ENCODE measurements at regions not wholly inside any gene's neighbourhood (a gene's known extent, or its start where the extent isn't known, plus 50 kb on each side); places are given as distances from the start of the nearest gene placed in this dataset.

DNA sequence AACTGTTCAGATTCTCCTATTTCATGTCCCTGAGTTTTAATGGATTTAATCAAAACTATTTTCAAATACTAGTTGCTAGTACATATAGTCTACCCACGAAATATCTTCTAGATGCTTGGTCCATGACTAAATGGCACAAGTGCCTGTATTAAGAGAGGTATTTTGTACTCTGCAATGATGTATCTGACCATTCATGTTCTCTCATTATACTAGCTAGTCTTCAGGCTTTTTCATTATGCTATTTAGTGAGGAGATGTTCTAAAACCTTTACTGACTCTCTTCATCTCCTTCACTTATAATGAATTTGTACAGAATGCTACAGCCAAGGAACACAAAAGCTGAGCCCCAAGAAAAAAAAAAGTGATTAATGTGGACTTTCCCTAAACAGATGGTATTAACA is 222.5 kb downstream of the AHR start:
- DNase-seq (ENCODE audit: low read depth in 3 of 3): no peak

GRCh38 chr7:17521437-17521836 is 223.0 kb downstream of the AHR start:
- DNase-seq (ENCODE audit: low read depth in 3 of 3): no peak

DNA sequence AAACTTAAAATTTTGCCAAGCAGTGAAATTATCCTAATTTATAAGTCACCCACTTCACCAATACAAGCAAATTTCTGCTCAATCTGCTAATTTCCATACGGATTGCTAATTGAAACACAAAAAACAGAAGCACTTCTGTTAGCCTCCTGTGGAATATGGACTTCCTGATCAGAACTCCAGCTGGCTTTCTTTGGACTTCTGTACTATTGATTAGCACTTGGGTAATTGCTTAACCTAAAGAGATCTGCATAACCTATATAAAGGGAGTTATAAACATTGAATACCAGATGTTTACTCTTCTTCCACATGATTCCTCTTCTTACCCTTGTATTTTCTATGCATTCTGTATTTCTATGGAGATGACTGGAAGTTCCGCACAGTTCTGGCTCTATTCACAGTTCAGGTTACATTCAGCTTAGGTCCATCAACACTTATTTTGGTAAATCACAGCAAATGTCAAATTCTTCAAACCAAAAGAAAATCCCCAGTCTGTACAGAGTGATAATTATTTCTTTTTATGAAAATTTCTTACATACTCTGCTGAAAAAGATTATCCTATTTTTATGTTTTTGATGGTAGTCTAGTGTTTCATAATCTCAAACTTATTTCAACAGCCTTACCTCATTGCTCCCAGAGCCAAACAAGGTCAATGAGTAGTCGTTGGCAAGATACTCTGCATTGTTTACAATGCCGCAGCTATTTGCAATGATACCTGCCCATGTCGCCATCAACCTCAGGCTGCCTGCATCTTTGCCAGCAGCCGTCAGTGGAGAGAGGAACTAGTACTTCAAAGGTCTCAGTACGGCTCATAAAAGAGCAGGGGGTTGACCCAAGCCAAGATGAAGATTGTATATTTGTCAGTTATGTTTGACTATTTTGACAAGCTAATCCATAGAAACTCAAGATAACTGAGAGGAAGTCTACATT is 225.6 kb downstream of the AHR start:
- DNase-seq (ENCODE audit: low read depth in 3 of 3): no peak

- DNase-seq (ENCODE audit: low read depth in 3 of 3): no peak
Measured at GRCh38 chr7:17524746-17525145, 226.3 kb downstream of the AHR start.

- DNase-seq (ENCODE audit: low read depth in 3 of 3): no peak
Measured at GRCh38 chr7:17526621-17527020, 228.2 kb downstream of the AHR start.

- DNase-seq (ENCODE audit: low read depth in 3 of 3): no peak
Measured at GRCh38 chr7:17528636-17529035, 230.2 kb downstream of the AHR start.

DNA sequence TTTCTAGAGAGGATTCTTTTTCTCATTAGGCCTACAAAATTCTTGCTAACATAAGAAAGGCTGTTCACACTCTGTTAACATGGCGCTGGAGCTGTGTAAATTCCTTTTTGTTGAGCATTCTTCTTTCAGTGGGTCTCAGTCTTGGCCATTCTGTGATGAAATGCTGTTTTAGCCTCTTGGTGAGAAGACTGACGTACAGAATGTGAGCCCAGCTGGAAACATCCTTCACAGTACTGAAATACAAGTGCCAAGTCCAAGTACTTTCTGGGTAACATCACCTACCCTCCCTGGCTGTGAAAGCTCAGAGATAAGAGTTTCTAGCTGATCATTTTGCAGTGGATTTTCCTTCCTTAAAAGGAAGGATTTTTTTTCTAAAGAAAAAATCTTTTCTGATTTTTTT is 231.8 kb downstream of the AHR start:
- no peak for DNase-seq (ENCODE audit: low read depth in 3 of 3)

DNA sequence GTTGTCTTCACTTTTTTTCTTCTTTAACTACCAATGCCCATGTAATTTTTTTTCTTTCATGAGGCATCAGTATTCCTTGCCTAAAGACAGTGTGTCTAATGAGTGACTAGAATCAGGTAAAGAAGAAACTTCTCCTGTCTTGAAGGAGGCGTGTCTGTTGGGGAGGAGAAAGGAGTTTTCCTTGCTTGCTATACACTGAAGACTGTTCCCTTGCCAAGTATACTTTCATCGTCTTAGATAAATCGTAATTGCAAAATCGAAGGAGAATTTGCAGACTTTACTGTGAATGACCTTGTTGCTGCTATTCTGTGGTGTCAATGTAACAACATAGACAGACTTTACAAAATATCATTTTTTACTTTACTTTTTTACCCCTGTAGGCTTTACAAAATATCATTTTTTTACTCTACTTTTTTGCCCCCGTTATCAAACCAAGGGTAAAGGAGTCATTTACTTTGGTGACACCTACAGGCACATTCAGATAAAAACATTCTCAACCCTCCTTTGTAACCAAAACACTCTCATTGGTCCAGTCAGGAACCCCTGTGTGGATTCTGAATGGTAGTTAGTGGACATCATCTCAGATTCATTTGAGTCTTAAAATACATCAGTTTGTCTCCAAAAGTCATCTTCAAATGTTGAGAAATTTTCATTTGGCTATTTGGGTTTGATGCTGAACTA is 232.4 kb downstream of the AHR start:
- no peak for DNase-seq (ENCODE audit: low read depth in 3 of 3)

DNA sequence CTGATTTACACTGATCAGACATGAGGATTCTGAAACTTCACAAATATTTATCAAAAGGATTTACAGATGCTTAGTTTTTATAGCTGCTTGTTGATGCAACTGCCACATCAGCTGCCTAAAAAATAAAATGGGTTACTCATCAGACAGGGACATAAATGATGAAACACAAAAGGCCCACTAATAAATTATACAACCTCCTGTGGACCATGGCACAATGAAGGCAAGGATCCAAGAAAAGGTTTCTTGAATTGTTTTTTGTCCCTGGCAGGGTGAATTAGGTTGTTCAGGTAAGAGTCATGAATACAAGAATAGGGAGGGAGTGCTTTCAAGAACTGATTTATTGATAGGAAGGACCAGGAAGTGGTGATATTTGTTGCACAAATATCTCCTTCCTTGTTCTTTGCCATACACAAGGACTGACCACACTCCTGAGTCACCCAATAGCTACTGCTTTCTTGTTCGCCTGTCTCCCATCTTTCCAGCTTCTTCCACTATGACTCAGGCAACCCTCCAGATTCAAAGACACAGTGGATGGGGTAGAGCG is 234.5 kb downstream of the AHR start:
- DNase-seq (ENCODE audit: low read depth in 3 of 3): no peak

GRCh38 chr7:17534348-17534747 is 235.9 kb downstream of the AHR start:
- no peak for DNase-seq (ENCODE audit: low read depth in 3 of 3)

DNA sequence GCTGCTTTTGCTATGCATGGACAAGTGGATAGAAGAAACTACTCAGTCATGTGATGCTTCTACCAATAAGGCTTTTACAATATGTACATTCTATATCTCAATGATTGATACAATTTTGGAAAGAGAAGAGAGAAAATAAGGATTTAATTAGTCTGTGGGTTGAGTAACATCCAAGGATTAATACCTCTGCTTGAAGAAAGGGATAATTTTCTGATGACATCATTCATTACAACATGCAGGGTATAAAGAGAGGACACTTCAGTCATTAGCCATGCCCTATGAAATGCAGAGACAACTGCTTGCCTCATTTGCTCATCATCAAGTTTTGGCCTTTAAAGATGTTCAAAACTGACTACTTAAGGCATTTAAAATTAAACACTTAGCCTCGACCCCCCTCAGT is 237.3 kb downstream of the AHR start:
- DNase-seq (ENCODE audit: low read depth in 3 of 3): no peak

- DNase-seq (ENCODE audit: low read depth in 3 of 3): no peak
Measured at GRCh38 chr7:17544401-17544800, 245.9 kb downstream of the AHR start.

- DNase-seq (ENCODE audit: low read depth in 3 of 3): no peak
Measured at GRCh38 chr7:17545348-17545747, 246.9 kb downstream of the AHR start.

DNA sequence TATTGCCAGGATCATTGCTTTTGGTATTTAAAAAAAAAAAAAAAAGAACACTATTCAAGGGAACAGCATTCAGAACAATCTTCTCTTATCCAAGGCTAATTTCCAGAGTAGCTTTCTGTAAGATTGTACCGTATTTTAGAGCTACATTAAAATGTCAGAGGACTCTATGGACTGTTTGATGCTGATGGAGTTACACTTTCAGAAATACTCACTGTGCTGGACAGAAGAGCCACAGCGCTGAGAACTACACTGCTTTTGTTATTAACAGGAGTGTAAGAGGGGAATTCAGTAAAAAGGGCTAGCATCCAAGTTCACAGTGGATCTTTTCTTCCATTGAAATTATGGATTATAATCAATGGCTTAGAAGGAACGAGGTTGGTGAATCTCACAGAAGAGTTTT is 247.7 kb downstream of the AHR start:
- no peak for DNase-seq (ENCODE audit: low read depth in 3 of 3)

- no peak for DNase-seq (ENCODE audit: low read depth in 3 of 3)
Measured at GRCh38 chr7:17546592-17546991, 248.1 kb downstream of the AHR start.

DNA sequence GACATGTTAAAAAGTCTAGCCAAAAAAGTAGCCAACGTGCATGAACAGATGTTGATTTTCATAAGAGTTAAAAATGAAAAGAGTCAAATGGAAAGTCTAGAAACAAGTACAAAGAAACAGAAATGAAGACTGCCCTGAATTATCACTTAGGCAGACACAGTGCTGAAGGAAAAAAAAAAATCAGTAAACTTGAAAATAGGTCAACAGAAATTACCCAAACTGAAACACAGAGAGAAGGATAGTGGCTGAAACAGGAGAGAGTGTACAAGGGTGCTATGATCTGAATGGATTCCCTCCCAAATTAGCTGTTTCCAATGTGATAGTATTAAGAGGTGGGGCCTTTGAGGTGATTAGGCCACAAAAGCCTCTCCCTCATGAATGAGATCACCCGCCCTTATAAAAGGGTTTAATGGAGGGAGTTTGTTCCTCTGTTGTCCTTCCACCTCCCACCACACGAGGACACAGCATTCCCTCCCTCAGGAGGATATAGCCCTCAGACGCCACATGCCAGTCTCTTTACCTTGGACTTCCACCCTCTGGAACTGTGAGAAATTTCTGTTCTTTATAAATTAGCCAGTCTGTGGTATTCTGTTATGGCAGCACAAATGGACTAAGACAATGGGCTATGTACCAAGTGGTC is 249.7 kb downstream of the AHR start:
- no peak for DNase-seq (ENCODE audit: low read depth in 3 of 3)

- DNase-seq (ENCODE audit: low read depth in 3 of 3): no peak
Measured at GRCh38 chr7:17549406-17549805, 251.0 kb downstream of the AHR start.

DNA sequence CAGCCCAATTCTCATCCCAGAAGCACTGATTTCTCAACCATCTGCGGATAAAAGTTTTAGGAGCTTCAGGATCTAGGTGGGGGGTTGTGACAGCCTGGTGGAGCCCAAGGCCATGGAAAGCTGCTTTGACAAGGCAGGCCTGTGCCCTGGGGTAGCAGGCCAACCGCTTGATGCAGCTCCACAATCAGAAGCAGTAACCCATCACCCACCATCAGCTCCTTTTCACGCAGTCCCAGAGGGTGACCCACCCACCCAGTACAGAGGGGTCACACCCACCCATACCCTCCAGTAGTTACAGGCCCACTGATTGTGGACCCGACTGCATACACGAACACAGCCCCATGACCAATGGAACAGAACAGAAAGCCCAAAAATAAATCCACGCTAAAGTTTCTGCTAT is 253.9 kb downstream of the AHR start:
- DNase-seq (ENCODE audit: low read depth in 3 of 3): no peak

DNA sequence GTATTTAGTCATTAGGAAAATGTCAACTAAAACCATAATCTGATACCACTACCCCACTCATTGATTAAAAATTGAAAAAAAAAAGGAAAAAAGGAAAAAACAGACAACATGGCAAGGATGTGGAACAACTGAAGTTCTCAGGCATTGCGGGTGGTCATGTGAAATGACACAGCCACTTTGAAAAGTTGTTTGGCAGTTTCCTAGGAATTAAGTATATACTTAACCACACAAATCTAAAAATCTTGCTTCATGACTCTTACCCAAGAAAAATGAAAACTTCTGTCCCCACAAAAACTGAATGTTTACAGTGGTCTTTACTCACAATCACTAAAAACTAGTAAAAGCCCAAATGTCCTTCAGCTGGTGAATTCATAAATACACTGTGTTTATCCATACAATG is 254.5 kb downstream of the AHR start:
- no peak for DNase-seq (ENCODE audit: low read depth in 3 of 3)

GRCh38 chr7:17554341-17555015 is 256.0 kb downstream of the AHR start:
- DNase-seq (ENCODE audit: low read depth in 3 of 3): no peak

- no peak for DNase-seq (ENCODE audit: low read depth in 3 of 3)
Measured at GRCh38 chr7:17556247-17556956, 257.9 kb downstream of the AHR start.

Measured in stimulated activated CD4-positive, alpha-beta T cell treated with anti-CD3 and anti-CD28 coated beads, TNF-alpha, amount 100 ng/mL, for 24 hours (primary cell).